ENCODE measurements at regions not wholly inside any gene's neighbourhood (a gene's known extent, or its start where the extent isn't known, plus 50 kb on each side); places are given as distances from the start of the nearest gene placed in this dataset.
A peak's percentile ranks its signal among the peaks of the same experiment; 100 is the strongest.
"Not testable (repeated sequence)": the region's sequence is repeated elsewhere in the genome, so short reads cannot be mapped to it uniquely, and the experiment has no call there.

GRCh38 chr3:110265302-110265701, 806.3 kb upstream of the NECTIN3 start:
- DNase-seq: no peak
- TF ChIP-seq GATA1 (IDR thresholded peaks at IDR 0.05; ENCODE audit: low read depth, low read length): no peak
- no peak for TF ChIP-seq POLR2A (IDR thresholded peaks at IDR 0.05; ENCODE audit: low read length)

- DNase-seq: no peak
- TF ChIP-seq POLR2A (IDR thresholded peaks at IDR 0.05; ENCODE audit: low read length) (no peak), GATA1 (IDR thresholded peaks at IDR 0.05; ENCODE audit: low read depth, low read length) (no peak)
Observed at GRCh38 chr3:110267304-110267845, 804.2 kb upstream of the NECTIN3 start.

- no peak for DNase-seq
- TF ChIP-seq POLR2A (IDR thresholded peaks at IDR 0.05; ENCODE audit: low read length): no peak
Observed at GRCh38 chr3:110272525-110272924, 799.1 kb upstream of the NECTIN3 start.

GRCh38 chr3:110291886-110292501, 779.6 kb upstream of the NECTIN3 start:
- DNase-seq: no peak
- TF ChIP-seq GATA1 (IDR thresholded peaks at IDR 0.05; ENCODE audit: low read depth, low read length) (no peak), POLR2A (IDR thresholded peaks at IDR 0.05; ENCODE audit: low read length) (no peak)

- no peak for TF ChIP-seq GATA1 (IDR thresholded peaks at IDR 0.05; ENCODE audit: low read depth, low read length)
- TF ChIP-seq POLR2A (IDR thresholded peaks at IDR 0.05; ENCODE audit: low read length): no peak
- no peak for DNase-seq
Observed at GRCh38 chr3:110293660-110294059, 778.0 kb upstream of the NECTIN3 start.

- TF ChIP-seq GATA1 (IDR thresholded peaks at IDR 0.05; ENCODE audit: low read depth, low read length): no peak
- no peak for DNase-seq
Observed at GRCh38 chr3:110296885-110297284, 774.7 kb upstream of the NECTIN3 start.

- DNase-seq: no peak
- TF ChIP-seq POLR2A (IDR thresholded peaks at IDR 0.05; ENCODE audit: low read length) (no peak), GATA1 (IDR thresholded peaks at IDR 0.05; ENCODE audit: low read depth, low read length) (no peak)
Observed at GRCh38 chr3:110301781-110302180, 769.8 kb upstream of the NECTIN3 start.

GRCh38 chr3:110307065-110307809, 764.4 kb upstream of the NECTIN3 start:
- no peak for DNase-seq
- no peak for TF ChIP-seq GATA1 (IDR thresholded peaks at IDR 0.05; ENCODE audit: low read depth, low read length)
- no peak for TF ChIP-seq POLR2A (IDR thresholded peaks at IDR 0.05; ENCODE audit: low read length)

GRCh38 chr3:110311541-110311940, 760.1 kb upstream of the NECTIN3 start:
- no peak for DNase-seq
- no peak for TF ChIP-seq GATA1 (IDR thresholded peaks at IDR 0.05; ENCODE audit: low read depth, low read length)
- no peak for TF ChIP-seq POLR2A (IDR thresholded peaks at IDR 0.05; ENCODE audit: low read length)

GRCh38 chr3:110314512-110315114, 757.0 kb upstream of the NECTIN3 start:
- DNase-seq: peak; percentile 48 to 66
- no peak for TF ChIP-seq GATA1 (IDR thresholded peaks at IDR 0.05; ENCODE audit: low read depth, low read length)

GRCh38 chr3:110318108-110318507, 753.5 kb upstream of the NECTIN3 start:
- TF ChIP-seq GATA1 (IDR thresholded peaks at IDR 0.05; ENCODE audit: low read depth, low read length) (no peak), POLR2A (IDR thresholded peaks at IDR 0.05; ENCODE audit: low read length) (no peak)

GRCh38 chr3:110323349-110323748, 748.3 kb upstream of the NECTIN3 start:
- TF ChIP-seq GATA1 (IDR thresholded peaks at IDR 0.05; ENCODE audit: low read depth, low read length) (no peak), POLR2A (IDR thresholded peaks at IDR 0.05; ENCODE audit: low read length) (no peak)

More at GRCh38 chr3:110318108-110318507, 753.5 kb upstream of the NECTIN3 start:
- DNase-seq: no peak

GRCh38 chr3:110324171-110324705, 747.4 kb upstream of the NECTIN3 start:
- no peak for DNase-seq
- TF ChIP-seq GATA1 (IDR thresholded peaks at IDR 0.05; ENCODE audit: low read depth, low read length) (no peak), POLR2A (IDR thresholded peaks at IDR 0.05; ENCODE audit: low read length) (no peak)

More at GRCh38 chr3:110323349-110323748, 748.3 kb upstream of the NECTIN3 start:
- no peak for DNase-seq

GRCh38 chr3:110327870-110328269, 743.7 kb upstream of the NECTIN3 start:
- no peak for DNase-seq
- TF ChIP-seq GATA1 (IDR thresholded peaks at IDR 0.05; ENCODE audit: low read depth, low read length) (no peak), POLR2A (IDR thresholded peaks at IDR 0.05; ENCODE audit: low read length) (no peak)

GRCh38 chr3:110331562-110331961, 740.1 kb upstream of the NECTIN3 start:
- not testable (repeated sequence) for DNase-seq

All from erythroblast (primary cell).